ENCODE measurements at regions not wholly inside any gene's neighbourhood (a gene's known extent, or its start where the extent isn't known, plus 50 kb on each side); places are given as distances from the start of the nearest gene placed in this dataset.

DNA sequence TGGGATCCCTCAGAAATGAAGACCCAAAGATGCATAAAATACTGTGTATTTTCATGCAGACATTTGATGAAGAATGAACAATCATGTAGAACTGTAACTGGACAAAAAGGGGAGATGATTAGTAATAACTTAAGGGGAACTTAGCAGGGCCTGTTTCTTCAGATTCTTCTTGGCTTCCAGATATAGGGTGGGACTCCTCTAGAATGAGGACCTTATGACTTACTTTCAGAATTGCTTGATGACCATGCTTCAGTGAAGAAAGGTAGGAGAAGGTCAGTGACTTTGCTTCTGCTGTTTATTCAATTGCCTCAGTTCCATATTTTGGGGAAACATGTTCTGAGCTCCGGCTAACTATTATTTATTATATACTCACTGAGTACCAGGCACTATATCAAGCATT, 580.8 kb downstream of the CENPC start:
- TF ChIP-seq GABPA (IDR thresholded peaks at IDR 0.05; ENCODE audit: low read depth) (no peak), POLR2AphosphoS5 (IDR thresholded peaks at IDR 0.05; ENCODE audit: low read depth) (no peak), SPI1 (IDR thresholded peaks at IDR 0.05; ENCODE audit: borderline replicate concordance, low read depth) (no peak)
- TF ChIP-seq, protein P1, sequence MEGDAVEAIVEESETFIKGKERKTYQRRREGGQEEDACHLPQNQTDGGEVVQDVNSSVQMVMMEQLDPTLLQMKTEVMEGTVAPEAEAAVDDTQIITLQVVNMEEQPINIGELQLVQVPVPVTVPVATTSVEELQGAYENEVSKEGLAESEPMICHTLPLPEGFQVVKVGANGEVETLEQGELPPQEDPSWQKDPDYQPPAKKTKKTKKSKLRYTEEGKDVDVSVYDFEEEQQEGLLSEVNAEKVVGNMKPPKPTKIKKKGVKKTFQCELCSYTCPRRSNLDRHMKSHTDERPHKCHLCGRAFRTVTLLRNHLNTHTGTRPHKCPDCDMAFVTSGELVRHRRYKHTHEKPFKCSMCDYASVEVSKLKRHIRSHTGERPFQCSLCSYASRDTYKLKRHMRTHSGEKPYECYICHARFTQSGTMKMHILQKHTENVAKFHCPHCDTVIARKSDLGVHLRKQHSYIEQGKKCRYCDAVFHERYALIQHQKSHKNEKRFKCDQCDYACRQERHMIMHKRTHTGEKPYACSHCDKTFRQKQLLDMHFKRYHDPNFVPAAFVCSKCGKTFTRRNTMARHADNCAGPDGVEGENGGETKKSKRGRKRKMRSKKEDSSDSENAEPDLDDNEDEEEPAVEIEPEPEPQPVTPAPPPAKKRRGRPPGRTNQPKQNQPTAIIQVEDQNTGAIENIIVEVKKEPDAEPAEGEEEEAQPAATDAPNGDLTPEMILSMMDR (IDR thresholded peaks at IDR 0.05; ENCODE audit: insufficient read depth, low read length): no peak
- TF ChIP-seq, protein P2, sequence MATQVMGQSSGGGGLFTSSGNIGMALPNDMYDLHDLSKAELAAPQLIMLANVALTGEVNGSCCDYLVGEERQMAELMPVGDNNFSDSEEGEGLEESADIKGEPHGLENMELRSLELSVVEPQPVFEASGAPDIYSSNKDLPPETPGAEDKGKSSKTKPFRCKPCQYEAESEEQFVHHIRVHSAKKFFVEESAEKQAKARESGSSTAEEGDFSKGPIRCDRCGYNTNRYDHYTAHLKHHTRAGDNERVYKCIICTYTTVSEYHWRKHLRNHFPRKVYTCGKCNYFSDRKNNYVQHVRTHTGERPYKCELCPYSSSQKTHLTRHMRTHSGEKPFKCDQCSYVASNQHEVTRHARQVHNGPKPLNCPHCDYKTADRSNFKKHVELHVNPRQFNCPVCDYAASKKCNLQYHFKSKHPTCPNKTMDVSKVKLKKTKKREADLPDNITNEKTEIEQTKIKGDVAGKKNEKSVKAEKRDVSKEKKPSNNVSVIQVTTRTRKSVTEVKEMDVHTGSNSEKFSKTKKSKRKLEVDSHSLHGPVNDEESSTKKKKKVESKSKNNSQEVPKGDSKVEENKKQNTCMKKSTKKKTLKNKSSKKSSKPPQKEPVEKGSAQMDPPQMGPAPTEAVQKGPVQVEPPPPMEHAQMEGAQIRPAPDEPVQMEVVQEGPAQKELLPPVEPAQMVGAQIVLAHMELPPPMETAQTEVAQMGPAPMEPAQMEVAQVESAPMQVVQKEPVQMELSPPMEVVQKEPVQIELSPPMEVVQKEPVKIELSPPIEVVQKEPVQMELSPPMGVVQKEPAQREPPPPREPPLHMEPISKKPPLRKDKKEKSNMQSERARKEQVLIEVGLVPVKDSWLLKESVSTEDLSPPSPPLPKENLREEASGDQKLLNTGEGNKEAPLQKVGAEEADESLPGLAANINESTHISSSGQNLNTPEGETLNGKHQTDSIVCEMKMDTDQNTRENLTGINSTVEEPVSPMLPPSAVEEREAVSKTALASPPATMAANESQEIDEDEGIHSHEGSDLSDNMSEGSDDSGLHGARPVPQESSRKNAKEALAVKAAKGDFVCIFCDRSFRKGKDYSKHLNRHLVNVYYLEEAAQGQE (IDR thresholded peaks at IDR 0.05; ENCODE audit: insufficient replicate concordance, low read depth): no peak

Data from HL-60 (cell line).